ENCODE measurements at regions not wholly inside any gene's neighbourhood (a gene's known extent, or its start where the extent isn't known, plus 50 kb on each side); places are given as distances from the start of the nearest gene placed in this dataset.
"Not testable (repeated sequence)": the region's sequence is repeated elsewhere in the genome, so short reads cannot be mapped to it uniquely, and the experiment has no call there.

GRCh38 chr4:143819029-143819428 lies 86.3 kb downstream of the GYPE start:
- intact Hi-C loops (cut with DNase I): no loop called here
- no peak for DNase-seq (ENCODE audit: low spot score)

- DNase-seq (ENCODE audit: low spot score); intact Hi-C loops (cut with DNase I): not testable (repeated sequence)
Observed at GRCh38 chr4:143817866-143818265, 87.5 kb downstream of the GYPE start.

DNA sequence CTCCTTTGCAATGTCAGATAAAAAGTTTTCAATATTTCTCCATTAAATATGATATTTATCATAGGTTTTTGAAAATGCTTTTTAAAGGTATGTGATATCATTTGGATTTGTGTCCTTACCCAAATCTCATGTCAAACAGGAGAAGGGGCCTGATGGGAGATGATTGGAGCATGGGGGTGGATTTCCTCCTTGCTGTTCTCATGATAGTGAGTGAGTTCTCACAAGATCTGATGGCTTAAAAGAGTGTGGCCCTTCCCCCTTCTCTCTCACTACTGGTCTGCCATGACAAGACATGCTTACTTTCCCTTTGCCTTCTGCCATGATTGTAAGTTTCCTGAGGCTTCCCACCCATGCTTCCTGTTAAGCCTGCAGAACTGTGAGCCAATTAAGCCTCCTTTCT lies 90.0 kb downstream of the GYPE start:
- intact Hi-C loops (cut with DNase I); DNase-seq (ENCODE audit: low spot score): not testable (repeated sequence)

DNA sequence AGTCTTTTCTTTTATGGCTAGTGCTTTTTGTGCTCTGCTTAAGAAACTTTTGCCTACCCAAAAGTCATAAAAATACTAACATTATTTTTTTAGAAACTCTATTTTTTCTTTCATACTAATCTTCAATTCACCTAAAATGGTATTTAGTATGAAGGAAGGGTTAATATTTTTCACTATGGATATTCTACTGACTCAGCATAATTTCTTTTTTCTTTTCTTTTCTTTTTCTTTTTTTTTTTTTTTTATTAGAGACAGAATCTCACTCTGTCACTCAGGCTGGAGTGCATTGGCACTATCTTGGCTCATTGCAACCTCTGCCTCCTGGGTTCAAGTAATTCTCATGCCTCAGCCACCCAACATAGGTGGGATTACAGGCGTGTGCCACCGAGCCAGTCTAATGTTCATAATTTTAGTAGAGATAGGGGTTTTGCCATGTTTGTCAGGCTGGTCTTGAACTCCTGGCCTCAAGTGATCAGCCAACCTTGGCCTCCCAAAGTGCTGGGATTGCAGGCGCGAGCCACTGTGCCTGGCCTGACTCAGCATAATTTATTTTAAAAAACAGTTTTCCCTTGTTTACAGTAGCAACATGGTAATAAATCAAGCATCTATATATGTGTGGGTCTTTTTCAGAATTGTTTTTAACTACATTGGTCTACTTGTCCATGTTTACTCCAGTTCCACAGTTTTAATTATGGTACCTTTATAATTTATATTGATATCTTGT lies 91.8 kb downstream of the GYPE start:
- intact Hi-C loops (cut with DNase I); DNase-seq (ENCODE audit: low spot score): not testable (repeated sequence)

- DNase-seq (ENCODE audit: low spot score); intact Hi-C loops (cut with DNase I): not testable (repeated sequence)
Observed at GRCh38 chr4:143791693-143792092, 91.2 kb upstream of the FREM3 start.

DNA sequence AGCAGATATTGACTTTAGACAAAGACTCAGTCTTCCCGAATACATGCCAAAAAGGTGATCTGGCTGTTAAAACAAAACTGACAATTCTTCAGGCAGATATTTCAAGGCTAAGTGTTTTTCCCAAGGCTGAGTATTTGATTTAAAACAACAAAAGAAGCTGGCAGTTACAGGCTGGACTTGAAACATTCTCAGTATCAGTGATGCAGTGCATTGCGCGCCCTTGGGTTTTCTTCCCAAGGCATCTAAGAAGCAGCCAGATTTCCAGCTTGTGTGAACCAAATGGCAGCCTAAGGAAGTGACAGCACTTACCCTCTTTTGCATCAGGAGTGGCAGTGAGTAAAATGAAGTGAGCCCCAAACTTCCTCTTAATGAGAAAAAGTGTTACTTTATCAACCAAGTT lies 90.0 kb upstream of the FREM3 start:
- DNase-seq (ENCODE audit: low spot score): not testable (repeated sequence)

GRCh38 chr4:143789618-143790017 lies 89.1 kb upstream of the FREM3 start:
- DNase-seq (ENCODE audit: low spot score); intact Hi-C loops (cut with DNase I): not testable (repeated sequence)

More for the DNA sequence above, 90.0 kb upstream of the FREM3 start:
- intact Hi-C loops (cut with DNase I): not testable (repeated sequence)

DNA sequence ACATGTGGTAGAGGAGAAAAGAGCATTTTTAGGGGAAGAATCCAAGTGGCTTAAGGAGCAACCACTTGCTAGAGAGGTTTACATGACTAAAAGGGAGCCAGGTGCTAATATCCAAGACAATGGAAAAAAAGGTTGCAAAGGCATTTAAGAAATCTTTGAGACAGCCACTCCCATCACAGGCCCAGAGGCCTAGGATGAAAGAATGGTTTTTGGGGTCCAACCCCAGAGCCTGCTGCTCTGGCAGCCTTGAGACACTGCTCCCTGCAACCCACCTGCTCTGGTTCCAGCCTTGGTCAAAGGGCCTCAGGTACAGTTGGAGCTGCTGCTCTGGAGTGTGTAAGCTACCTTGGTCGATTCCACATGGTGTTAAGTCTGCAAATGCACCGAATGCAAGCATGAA lies 84.1 kb upstream of the FREM3 start:
- DNase-seq (ENCODE audit: low spot score): no peak
- intact Hi-C loops (cut with DNase I): no loop called here

DNA sequence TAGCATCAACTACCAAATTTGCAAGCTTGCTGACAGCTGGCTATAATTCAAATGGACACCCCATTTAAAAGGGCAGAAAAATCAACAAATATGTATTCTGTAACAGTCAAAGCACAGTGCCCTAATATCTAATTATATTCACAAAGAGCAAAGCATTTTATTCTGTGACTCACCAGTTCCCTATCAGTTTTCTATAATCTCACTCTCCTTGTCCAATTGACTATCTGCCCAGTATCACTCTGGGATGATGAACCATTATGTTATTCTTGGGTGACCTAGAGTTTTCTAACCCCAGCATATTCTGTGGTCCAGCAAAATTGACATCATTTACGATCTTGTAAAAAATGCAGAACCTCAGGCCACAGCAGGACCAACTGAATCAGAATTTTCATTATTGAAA lies 82.0 kb upstream of the FREM3 start:
- DNase-seq (ENCODE audit: low spot score): no peak
- intact Hi-C loops (cut with DNase I): no loop called here

- DNase-seq (ENCODE audit: low spot score): no peak
- intact Hi-C loops (cut with DNase I): no loop called here
Observed at GRCh38 chr4:143773998-143774895, 73.8 kb upstream of the FREM3 start.

DNA sequence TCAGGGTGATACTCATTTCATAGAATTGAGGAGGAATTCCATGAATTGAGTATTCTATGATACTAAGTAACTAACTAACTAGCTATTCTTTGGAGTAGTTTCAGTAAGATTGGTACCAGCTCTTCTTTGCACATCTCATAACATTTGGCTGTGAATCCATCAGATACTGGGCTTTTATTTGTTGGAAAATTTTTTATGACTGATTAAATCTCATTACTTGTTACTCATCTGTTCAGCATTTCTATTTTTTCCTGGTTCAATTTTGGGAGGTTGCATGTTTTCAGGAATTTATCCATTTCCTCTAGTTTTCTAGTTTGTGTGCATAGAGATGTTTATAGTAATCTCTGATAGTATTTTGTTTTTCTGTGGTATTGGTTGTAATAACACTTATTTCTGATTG lies 70.8 kb upstream of the FREM3 start:
- no peak for DNase-seq (ENCODE audit: low spot score)
- intact Hi-C loops (cut with DNase I): no loop called here

DNA sequence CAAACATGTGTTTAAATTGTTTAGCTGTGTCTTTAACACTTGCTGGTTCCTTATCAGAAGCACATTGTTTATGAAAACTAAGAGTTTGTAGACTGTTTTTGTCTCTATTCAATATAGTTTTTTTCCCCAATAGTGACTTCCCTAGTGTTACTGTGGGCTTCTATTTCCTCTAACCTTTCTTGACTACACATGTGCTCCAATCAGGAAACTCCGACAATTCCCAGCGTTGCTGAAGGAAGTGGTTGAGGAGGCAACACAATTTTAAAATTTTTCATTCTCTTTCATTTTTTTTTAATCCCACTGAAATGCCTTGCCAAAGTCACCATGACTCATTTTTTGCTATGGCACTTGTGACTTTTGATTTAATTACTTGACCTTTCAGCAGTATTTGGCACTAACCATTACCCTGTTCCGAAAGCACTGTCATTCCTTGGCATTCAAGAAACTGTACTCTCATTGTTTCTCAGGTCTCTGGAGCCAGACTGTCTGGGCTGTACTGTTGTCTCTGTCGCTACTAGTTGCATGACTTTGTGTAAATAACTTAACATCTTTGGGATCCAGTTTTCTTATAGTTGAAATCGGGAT lies 67.6 kb upstream of the FREM3 start:
- intact Hi-C loops (cut with DNase I): loop anchor here (10.0 kb wide), 1 partner anchor 183 kb away; no protein-coding TSS in a partner anchor
- no peak for DNase-seq (ENCODE audit: low spot score)

GRCh38 chr4:143763587-143763986 lies 63.1 kb upstream of the FREM3 start:
- intact Hi-C loops (cut with DNase I): loop anchor here (10.0 kb wide), 1 partner anchor 179 kb away; no protein-coding TSS in a partner anchor

DNA sequence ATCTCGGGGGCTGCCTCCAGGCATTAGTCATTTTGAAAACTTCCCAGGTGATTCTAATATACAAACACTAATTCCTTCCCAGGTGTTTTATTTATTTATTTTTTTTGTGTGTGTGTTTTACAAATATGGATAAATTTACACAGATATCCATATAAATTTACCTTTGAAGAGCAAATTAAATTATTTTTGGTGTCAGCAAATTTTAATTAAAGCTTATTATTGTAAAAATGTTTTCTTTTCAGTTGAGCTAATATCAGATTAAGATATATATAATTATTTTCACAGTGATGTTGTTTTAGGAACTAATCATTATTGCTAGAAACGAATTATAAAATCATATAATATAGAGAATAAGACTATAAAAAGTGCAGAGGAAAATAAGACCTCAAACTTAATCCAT lies 62.0 kb upstream of the FREM3 start:
- DNase-seq (ENCODE audit: low spot score): no peak
- intact Hi-C loops (cut with DNase I): loop anchor here (10.0 kb wide), 1 partner anchor 178 kb away; no protein-coding TSS in a partner anchor

More at GRCh38 chr4:143763587-143763986, 63.1 kb upstream of the FREM3 start:
- DNase-seq (ENCODE audit: low spot score): no peak

All from cardiac septum (tissue), 1 donor.